GM21737 (cell line): ENCODE measurements at regions not wholly inside any gene's neighbourhood (a gene's known extent, or its start where the extent isn't known, plus 50 kb on each side); places are given as distances from the start of the nearest gene placed in this dataset.
"Not testable (repeated sequence)": the region's sequence is repeated elsewhere in the genome, so short reads cannot be mapped to it uniquely, and the experiment has no call there.

Experiments
- ATAC-seq: cut with Tn5 transposase; IDR thresholded peaks from one replicate; pipeline ENCODE4 v1.9.1; 2021; ENCODE audit warnings: mild to moderate bottlenecking, moderate library complexity; ENCODE audit not compliant: unreplicated experiment

GRCh38 chr6:94269256-94269655 is 849.9 kb upstream of the EPHA7 start:
- ATAC-seq = no peak

GRCh38 chr6:94260765-94261164 is 841.4 kb upstream of the EPHA7 start:
- ATAC-seq = no peak

- no peak for ATAC-seq
Observed at GRCh38 chr6:94254689-94255088, 835.3 kb upstream of the EPHA7 start.

GRCh38 chr6:94251878-94252277 is 832.5 kb upstream of the EPHA7 start:
- no peak for ATAC-seq

GRCh38 chr6:94245395-94245794 is 826.0 kb upstream of the EPHA7 start:
- ATAC-seq = no peak

GRCh38 chr6:94238868-94239267 is 819.5 kb upstream of the EPHA7 start:
- ATAC-seq = no peak

- no peak for ATAC-seq
Observed at GRCh38 chr6:94227741-94228140, 808.4 kb upstream of the EPHA7 start.

- ATAC-seq = no peak
Observed at GRCh38 chr6:94217836-94218235, 798.5 kb upstream of the EPHA7 start.

- ATAC-seq = no peak
Observed at GRCh38 chr6:94215552-94215951, 796.2 kb upstream of the EPHA7 start.

GRCh38 chr6:94213226-94213625 is 793.9 kb upstream of the EPHA7 start:
- no peak for ATAC-seq

GRCh38 chr6:94196891-94197290 is 777.5 kb upstream of the EPHA7 start:
- ATAC-seq = no peak

- no peak for ATAC-seq
Observed at GRCh38 chr6:94190030-94190429, 770.7 kb upstream of the EPHA7 start.

GRCh38 chr6:94184666-94185464 is 765.5 kb upstream of the EPHA7 start:
- no peak for ATAC-seq

- no peak for ATAC-seq
Observed at GRCh38 chr6:94177429-94177828, 758.1 kb upstream of the EPHA7 start.

GRCh38 chr6:94175465-94175864 is 756.1 kb upstream of the EPHA7 start:
- ATAC-seq = no peak

- no peak for ATAC-seq
Observed at GRCh38 chr6:94163877-94164276, 744.5 kb upstream of the EPHA7 start.

GRCh38 chr6:94150886-94151285 is 731.5 kb upstream of the EPHA7 start:
- ATAC-seq = no peak

- no peak for ATAC-seq
Observed at GRCh38 chr6:94144807-94145206, 725.4 kb upstream of the EPHA7 start.

GRCh38 chr6:94137178-94137577 is 717.8 kb upstream of the EPHA7 start:
- not testable (repeated sequence) for ATAC-seq

- no peak for ATAC-seq
Observed at GRCh38 chr6:94133106-94133505, 713.7 kb upstream of the EPHA7 start.

- ATAC-seq = no peak
Observed at GRCh38 chr6:94131271-94131670, 711.9 kb upstream of the EPHA7 start.

- ATAC-seq = no peak
Observed at GRCh38 chr6:94130478-94130877, 711.1 kb upstream of the EPHA7 start.

GRCh38 chr6:94129926-94130325 is 710.6 kb upstream of the EPHA7 start:
- ATAC-seq = no peak
